Fibroblast of mammary gland (primary cell): ENCODE measurements at regions not wholly inside any gene's neighbourhood (a gene's known extent, or its start where the extent isn't known, plus 50 kb on each side); places are given as distances from the start of the nearest gene placed in this dataset.

Source experiments
- DNase-seq: peaks from one replicate; pipeline ENCODE4 v3.0.0-alpha.2; 2010; ENCODE audit warnings: low read depth
- H3K4me3 ChIP-seq: 2 replicates; pipeline ENCODE4 v1.5.1; 2011; ENCODE audit warnings: low read depth, mild to moderate bottlenecking, low read length, moderate library complexity; ENCODE audit not compliant: control insufficient read depth
- CTCF ChIP-seq: conservative IDR thresholded peaks from 2 replicates; pipeline ENCODE4 v1.5.1; 2011; ENCODE audit warnings: low read depth, low read length, inconsistent platforms; ENCODE audit not compliant: control insufficient read depth, insufficient read depth

- no peak overlapping the region for H3K4me3 ChIP-seq
- no peak for DNase-seq
- no peak for TF ChIP-seq CTCF
Measured at GRCh38 chr1:224846119-224846907, 83.2 kb upstream of the DNAH14 start.

DNA sequence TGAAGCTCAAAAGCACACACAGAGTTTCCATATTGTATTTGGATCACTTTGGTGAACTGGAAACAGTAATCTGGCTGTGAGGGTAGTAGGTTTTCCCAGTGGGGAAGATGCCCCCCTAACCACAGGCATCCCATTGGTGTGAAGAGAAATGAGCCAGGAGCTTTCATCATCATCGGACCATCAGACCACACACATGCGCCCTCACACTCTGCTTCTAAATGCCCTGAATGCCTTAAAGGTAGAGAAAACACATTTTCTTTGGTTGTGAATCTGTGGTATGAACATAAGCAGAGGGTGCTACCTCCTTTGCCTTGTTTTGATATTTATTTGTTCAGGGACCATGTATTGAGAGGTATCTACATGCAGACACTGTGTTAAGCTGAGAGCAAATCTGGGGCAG, 79.0 kb upstream of the DNAH14 start:
- DNase-seq: no peak
- no peak for TF ChIP-seq CTCF

DNA sequence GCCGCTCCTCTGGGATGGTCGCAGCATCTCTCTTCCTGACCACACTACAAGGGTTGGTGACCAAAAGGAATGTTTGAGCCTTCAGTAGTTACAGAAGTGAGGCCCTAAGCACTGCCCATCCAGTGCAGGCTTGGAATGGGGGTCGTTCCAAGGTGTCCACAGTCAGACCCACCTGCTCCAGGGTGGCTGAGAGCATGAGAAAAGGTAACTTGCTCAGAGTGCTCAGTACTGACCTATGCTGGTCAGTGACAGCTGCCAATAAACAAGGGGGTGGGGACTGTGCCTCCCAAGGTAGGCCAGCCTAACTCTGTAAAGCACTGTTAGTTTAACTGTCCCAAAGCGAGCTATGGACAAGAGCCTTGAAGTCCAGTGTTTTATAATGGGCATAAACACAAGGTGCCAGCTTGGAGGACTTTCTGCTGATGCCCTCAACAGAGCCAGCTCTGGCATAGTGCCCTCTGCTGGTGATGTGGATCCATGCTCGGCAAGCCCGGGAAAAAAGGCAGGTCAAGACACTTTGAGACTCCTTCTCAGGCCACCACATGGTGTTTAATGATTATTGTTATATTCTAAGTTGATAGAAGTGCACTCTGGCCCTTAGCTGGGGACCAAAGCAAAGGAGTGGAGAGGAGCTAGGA, 78.1 kb upstream of the DNAH14 start:
- H3K4me3 ChIP-seq: no peak overlapping the region
- TF ChIP-seq CTCF: peak; percentile 89
- peak; percentile 63 for DNase-seq

More for the DNA sequence above, 79.0 kb upstream of the DNAH14 start:
- H3K4me3 ChIP-seq: no peak overlapping the region

DNA sequence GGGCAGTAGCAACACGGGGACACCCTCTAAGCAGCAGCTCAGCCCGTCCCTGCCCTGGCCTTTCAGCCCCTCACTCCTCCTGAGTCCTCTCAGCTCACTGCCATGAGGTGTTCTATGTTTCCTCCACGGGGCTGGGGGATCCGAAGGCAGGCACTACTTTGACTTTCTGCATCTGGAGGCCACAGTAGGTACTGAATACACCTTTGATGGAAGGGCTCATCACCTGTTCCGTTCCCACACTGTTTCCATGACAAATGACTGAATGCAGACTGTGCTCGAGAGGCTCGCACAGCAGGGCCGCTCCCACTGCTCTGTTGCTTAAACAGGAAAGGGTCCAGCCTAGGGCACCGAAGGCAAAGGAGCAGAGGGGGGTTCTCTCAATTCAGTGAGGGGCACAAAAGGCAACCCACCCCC, 77.6 kb upstream of the DNAH14 start:
- no peak for DNase-seq
- no peak for TF ChIP-seq CTCF
- no peak overlapping the region for H3K4me3 ChIP-seq

- no peak overlapping the region for H3K4me3 ChIP-seq
- peak; percentile 80 for DNase-seq
- TF ChIP-seq CTCF: peak; percentile 81
Measured at GRCh38 chr1:224852901-224853568, 76.4 kb upstream of the DNAH14 start.

- TF ChIP-seq CTCF: no peak
- no peak overlapping the region for H3K4me3 ChIP-seq
- no peak for DNase-seq
Measured at GRCh38 chr1:224856973-224857372, 72.5 kb upstream of the DNAH14 start.
